ENCODE measurements at regions not wholly inside any gene's neighbourhood (a gene's known extent, or its start where the extent isn't known, plus 50 kb on each side); places are given as distances from the start of the nearest gene placed in this dataset.
"Not testable (repeated sequence)": the region's sequence is repeated elsewhere in the genome, so short reads cannot be mapped to it uniquely, and the experiment has no call there.

- intact Hi-C loops (cut with DNase I) = no loop called here
- no peak for DNase-seq (ENCODE audit: low spot score)
Measured at GRCh38 chr3:181554233-181554765, 157.4 kb upstream of the SOX2 start.

- intact Hi-C loops (cut with DNase I) = no loop called here
- no peak for DNase-seq (ENCODE audit: low spot score)
Measured at GRCh38 chr3:181549266-181549665, 162.5 kb upstream of the SOX2 start.

GRCh38 chr3:181541414-181541813, 170.3 kb upstream of the SOX2 start:
- DNase-seq (ENCODE audit: low spot score) = no peak
- intact Hi-C loops (cut with DNase I) = no loop called here

GRCh38 chr3:181534781-181535221, 176.9 kb upstream of the SOX2 start:
- DNase-seq (ENCODE audit: low spot score) = no peak
- intact Hi-C loops (cut with DNase I) = no loop called here

- no peak for DNase-seq (ENCODE audit: low spot score)
- intact Hi-C loops (cut with DNase I) = no loop called here
Measured at GRCh38 chr3:181533811-181534210, 177.9 kb upstream of the SOX2 start.

GRCh38 chr3:181530584-181530983, 181.1 kb upstream of the SOX2 start:
- no peak for DNase-seq (ENCODE audit: low spot score)
- intact Hi-C loops (cut with DNase I) = no loop called here

- intact Hi-C loops (cut with DNase I) = no loop called here
- no peak for DNase-seq (ENCODE audit: low spot score)
Measured at GRCh38 chr3:181521831-181522230, 189.9 kb upstream of the SOX2 start.

GRCh38 chr3:181518222-181518621, 193.5 kb upstream of the SOX2 start:
- intact Hi-C loops (cut with DNase I) = no loop called here
- no peak for DNase-seq (ENCODE audit: low spot score)

GRCh38 chr3:181512787-181513186, 198.9 kb upstream of the SOX2 start:
- intact Hi-C loops (cut with DNase I) = no loop called here
- no peak for DNase-seq (ENCODE audit: low spot score)

- DNase-seq (ENCODE audit: low spot score) = no peak
- intact Hi-C loops (cut with DNase I) = no loop called here
Measured at GRCh38 chr3:181510500-181510899, 201.2 kb upstream of the SOX2 start.

- no peak for DNase-seq (ENCODE audit: low spot score)
- intact Hi-C loops (cut with DNase I) = no loop called here
Measured at GRCh38 chr3:181497358-181497757, 214.4 kb upstream of the SOX2 start.

- intact Hi-C loops (cut with DNase I) = no loop called here
- no peak for DNase-seq (ENCODE audit: low spot score)
Measured at GRCh38 chr3:181493423-181493822, 218.3 kb upstream of the SOX2 start.

GRCh38 chr3:181488536-181488935, 223.2 kb upstream of the SOX2 start:
- no peak for DNase-seq (ENCODE audit: low spot score)
- intact Hi-C loops (cut with DNase I) = no loop called here

GRCh38 chr3:181487236-181487978, 224.3 kb upstream of the SOX2 start:
- intact Hi-C loops (cut with DNase I) = no loop called here

GRCh38 chr3:181486141-181486885, 225.4 kb upstream of the SOX2 start:
- DNase-seq (ENCODE audit: low spot score) = no peak
- intact Hi-C loops (cut with DNase I) = no loop called here

More at GRCh38 chr3:181487236-181487978, 224.3 kb upstream of the SOX2 start:
- no peak for DNase-seq (ENCODE audit: low spot score)

- no peak for DNase-seq (ENCODE audit: low spot score)
- intact Hi-C loops (cut with DNase I) = no loop called here
Measured at GRCh38 chr3:181484026-181484425, 227.7 kb upstream of the SOX2 start.

- intact Hi-C loops (cut with DNase I); DNase-seq (ENCODE audit: low spot score): not testable (repeated sequence)
Measured at GRCh38 chr3:181475146-181475545, 236.6 kb upstream of the SOX2 start.

GRCh38 chr3:181470349-181470748, 241.4 kb upstream of the SOX2 start:
- intact Hi-C loops (cut with DNase I) = no loop called here
- DNase-seq (ENCODE audit: low spot score) = no peak

GRCh38 chr3:181464033-181464694, 247.6 kb upstream of the SOX2 start:
- DNase-seq (ENCODE audit: low spot score) = no peak
- intact Hi-C loops (cut with DNase I) = no loop called here

- intact Hi-C loops (cut with DNase I) = no loop called here
- DNase-seq (ENCODE audit: low spot score) = no peak
Measured at GRCh38 chr3:181461381-181461780, 250.3 kb upstream of the SOX2 start.
